GM12878 (cell line): ENCODE measurements at regions not wholly inside any gene's neighbourhood (a gene's known extent, or its start where the extent isn't known, plus 50 kb on each side); places are given as distances from the start of the nearest gene placed in this dataset.

Source experiments
- ATAC-seq: fragments of 200-7000 bp; cut with Tn5 transposase; 3 replicates; pipeline ENCODE4 v1.9.1; 2020; ENCODE audit warnings: mild to moderate bottlenecking, moderate library complexity
- BruUV-seq: library from RNA; stranded (reverse); fragments of 400-500 nt; replicated peaks from 2 replicates; lab custom pipeline; 2021; lab: Mats Ljungman, UMichigan
- CTCF ChIA-PET: fragments of 300-600 bp; sonication (Branson Sonifier 250); formaldehyde crosslinking; extraction: SDS; loops from one replicate; lab custom pipeline; 2021; ENCODE audit warnings: inconsistent platforms; lab: Yijun Ruan, JAX
- POLR2A ChIA-PET: fragments of 350-600 bp; formaldehyde crosslinking; extraction: SDS; loops from one replicate; lab custom pipeline; 2021; ENCODE audit warnings: inconsistent platforms; lab: Charles Lee
- RAD21 ChIA-PET: fragments of 300-600 bp; sonication (Branson Sonifier 250); formaldehyde crosslinking; loops from one replicate; lab custom pipeline; 2023; ENCODE audit warnings: antibody characterized with exemption; ENCODE audit not compliant: unreplicated experiment; lab: Charles Lee
- SMC1A ChIA-PET: fragments of 300-600 bp; sonication (Branson Sonifier 250); formaldehyde crosslinking; loops from one replicate; lab custom pipeline; 2023; ENCODE audit not compliant: unreplicated experiment, uncharacterized antibody; lab: Charles Lee
- DNase-seq: peaks from one replicate; pipeline ENCODE4 v3.0.0-alpha.2; 2011; ENCODE audit warnings: low read depth, low spot score
- FAIRE-seq: peaks from 3 replicates; lab custom pipeline; 2011; peaks lifted over from hg19 to GRCh38; lab: Jason Lieb, UNC
- H2AFZ ChIP-seq: 2 replicates; pipeline ENCODE4 v1.6.0; 2011; ENCODE audit warnings: low read depth, low read length, control low read depth; ENCODE audit not compliant: control insufficient read depth
- H3K27ac ChIP-seq: 2 replicates; pipeline ENCODE4 v1.5.1; 2011; ENCODE audit warnings: control low read depth; ENCODE audit not compliant: control insufficient read depth, insufficient read depth
- H3K27me3 ChIP-seq, 2 experiments: replicated peaks in 1 of 2; 2 replicates each; pipeline versions ENCODE4 v1.6.0 to v1.6.1; 2011; ENCODE audit warnings: low read length in 1 of 2; ENCODE audit not compliant: control insufficient read depth in 2 of 2, insufficient read depth in 2 of 2
- H3K36me3 ChIP-seq, 2 experiments: 2 replicates each; pipeline ENCODE4 v1.5.1; 2011; ENCODE audit warnings: low read length in 1 of 2; ENCODE audit not compliant: control insufficient read depth in 2 of 2, insufficient read depth in 2 of 2
- H3K4me1 ChIP-seq: 2 replicates; pipeline ENCODE4 v1.6.1; 2011; ENCODE audit warnings: mild to moderate bottlenecking, low read length, moderate library complexity, mixed read lengths; ENCODE audit not compliant: control insufficient read depth, insufficient read depth
- H3K4me2 ChIP-seq: 2 replicates; pipeline ENCODE4 v1.6.0; 2011; ENCODE audit warnings: control low read depth; ENCODE audit not compliant: control insufficient read depth, insufficient read depth
- H3K4me3 ChIP-seq: fragments of 200-600 bp; sonication (generic); 2 replicates; pipeline ENCODE4 v1.5.1; 2016
- H3K79me2 ChIP-seq: 2 replicates; pipeline ENCODE4 v1.6.0; 2011; ENCODE audit warnings: low read length; ENCODE audit not compliant: control insufficient read depth, insufficient read depth
- H3K9ac ChIP-seq: 2 replicates; pipeline ENCODE4 v1.8.0; 2011; ENCODE audit warnings: low read length, control low read depth, mixed read lengths; ENCODE audit not compliant: control insufficient read depth, insufficient read depth
- H3K9me3 ChIP-seq: replicated peaks from 3 replicates; pipeline ENCODE4 v1.5.1; 2011; ENCODE audit warnings: mild to moderate bottlenecking, low read length; ENCODE audit not compliant: control insufficient read depth, insufficient read depth
- H4K20me1 ChIP-seq: 2 replicates; pipeline ENCODE4 v1.6.0; 2011; ENCODE audit not compliant: control insufficient read depth, insufficient read depth
- BACH1 ChIP-seq: fragments of 450-650 bp; IDR thresholded peaks from 2 replicates; pipeline ENCODE4 v1.6.1; 2017; ENCODE audit warnings: mild to moderate bottlenecking, borderline replicate concordance
- BMI1 ChIP-seq: fragments of 450-650 bp; IDR thresholded peaks from 2 replicates; pipeline ENCODE4 v1.6.1; 2016; ENCODE audit warnings: mild to moderate bottlenecking, moderate library complexity, borderline replicate concordance
- CBFB ChIP-seq: IDR thresholded peaks from 2 replicates; pipeline ENCODE4 v1.6.1; 2016; ENCODE audit warnings: antibody characterized with exemption, low read depth
- CUX1 ChIP-seq: IDR thresholded peaks from 2 replicates; pipeline ENCODE4 v1.6.1; 2012; ENCODE audit warnings: improper control_type of control experiment, low read depth, low read length; ENCODE audit not compliant: insufficient replicate concordance
- EGR1 ChIP-seq, 2 experiments: IDR thresholded peaks; 1 replicate in 1 of 2; 2 replicates in 1 of 2; pipeline ENCODE4 v1.6.1; 2011 to 2012; ENCODE audit warnings: low read depth in 2 of 2, low read length in 2 of 2, borderline replicate concordance in 1 of 2, mild to moderate bottlenecking in 1 of 2, moderate library complexity in 1 of 2
- EZH2 ChIP-seq: IDR thresholded peaks from 2 replicates; pipeline ENCODE4 v1.6.1; 2012; ENCODE audit warnings: low read depth, mild to moderate bottlenecking, control low read depth, inconsistent platforms, low read length, borderline replicate concordance; ENCODE audit not compliant: control insufficient read depth
- IKZF2 ChIP-seq, 2 experiments: fragments of 450-650 bp; IDR thresholded peaks; 2 replicates each; pipeline ENCODE4 v1.6.1; 2017; ENCODE audit warnings: mild to moderate bottlenecking in 2 of 2, moderate library complexity in 2 of 2
- MEF2B ChIP-seq: fragments of 450-650 bp; IDR thresholded peaks from 2 replicates; pipeline ENCODE4 v1.6.1; 2018; ENCODE audit warnings: mild to moderate bottlenecking, moderate library complexity; ENCODE audit not compliant: partially characterized antibody, poor library complexity, severe bottlenecking
- MTA3 ChIP-seq: IDR thresholded peaks from 2 replicates; pipeline ENCODE4 v1.6.1; 2012; ENCODE audit warnings: low read length, inconsistent platforms, borderline replicate concordance
- NR2F1 ChIP-seq: fragments of 450-650 bp; conservative IDR thresholded peaks from 2 replicates; pipeline ENCODE4 v1.6.1; 2017; ENCODE audit warnings: mild to moderate bottlenecking
- POLR2AphosphoS2 ChIP-seq: IDR thresholded peaks from 2 replicates; pipeline ENCODE4 v1.6.1; 2011; ENCODE audit warnings: low read depth, mild to moderate bottlenecking, low read length, improper control_type of control experiment, moderate library complexity
- RAD51 ChIP-seq: fragments of 450-650 bp; IDR thresholded peaks from 2 replicates; pipeline ENCODE4 v1.6.1; 2016; ENCODE audit warnings: moderate library complexity, mild to moderate bottlenecking, inconsistent platforms
- STAT3 ChIP-seq: IDR thresholded peaks from 2 replicates; pipeline ENCODE4 v1.6.1; 2011; ENCODE audit warnings: low read depth, low read length, improper control_type of control experiment
- TCF12 ChIP-seq: IDR thresholded peaks from 2 replicates; pipeline ENCODE4 v1.6.1; 2011; ENCODE audit warnings: low read depth, mild to moderate bottlenecking, low read length
- WGBS: methylation state at CpG from one replicate; pipeline ENCODE4 v1.1.6; 2016; ENCODE audit warnings: low lambda C conversion rate; ENCODE audit not compliant: insufficient replicate concordance, insufficient coverage; ENCODE audit errors: missing lambda C conversion rate; 5-methylcytosine and 5-hydroxymethylcytosine counted together
- in situ Hi-C: fragments of 300-500 bp; cut with MboI; formaldehyde crosslinking; loops from 9 replicates; pipeline ENCODE4 v1.14.3; 2018; ENCODE audit warnings: mixed read lengths
- intact Hi-C: fragments of 100-400 bp; cut with micrococcal nuclease; formaldehyde crosslinking; loops from one replicate; pipeline ENCODE4 v1.14.2; 2022; ENCODE audit not compliant: unreplicated experiment
- TF ChIP-seq, protein P1 (sequence below): fragments of 450-650 bp; formaldehyde crosslinking; IDR thresholded peaks from 2 replicates; pipeline ENCODE4 v1.4.0; 2020; ENCODE audit warnings: mild to moderate bottlenecking, moderate library complexity
- TF ChIP-seq, protein P2 (sequence below): IDR thresholded peaks from 2 replicates; pipeline ENCODE4 v1.6.1; 2011; ENCODE audit warnings: low read depth, mild to moderate bottlenecking, low read length, moderate library complexity, borderline replicate concordance; ENCODE audit errors: extremely low read depth

GRCh38 chr3:159764490-159765029, 224.1 kb upstream of the IL12A start:
- ChIA-PET CTCF (no interaction called here), SMC1A (no interaction called here), RAD21 (no interaction called here), POLR2A (no interaction called here)
- Histone ChIP-seq H3K4me1 (no peaks in the 10 kb centered on the region; the same call in none of the 2 replicates), H3K9me3 (no peaks in the 10 kb centered on the region), H3K27me3 (peaks cover 20 to 34% of the 10 kb centered on the region in 2 experiments), H3K27ac (no peak overlapping the region), H3K4me2 (peak overlapping the region; percentile 69), H3K9ac (no peak overlapping the region), H3K36me3 (no peaks in the 10 kb centered on the region), H4K20me1 (no peaks in the 10 kb centered on the region), H2AFZ (no peak overlapping the region), H3K4me3 (peak overlapping the region; percentile 57; the same call in 1 of the 2 replicates), H3K79me2 (no peaks in the 10 kb centered on the region)
- no TSS peak for BruUV-seq
- 10% methylated on average over 40 of the region's 51 CpGs for WGBS
- DNase-seq (no peak), FAIRE-seq (no peak), ATAC-seq (no peak)
- in situ Hi-C loops: no loop called here
- intact Hi-C loops: no loop called here
- TF ChIP-seq POLR2AphosphoS2 (no peak), CUX1 (no peak), EZH2 (no peak), MTA3 (no peak), BMI1 (no peak), TCF12 (no peak), NR2F1 (no peak), BACH1 (no peak), EGR1 (IDR thresholded peaks at IDR 0.05; ENCODE audit: borderline replicate concordance in 1 of 2, low read depth in 2 of 2, low read length in 2 of 2) (no peak), CBFB (no peak), MEF2B (no peak), STAT3 (no peak), RAD51 (no peak), IKZF2 (IDR thresholded peaks at IDR 0.05) (no peak)
- TF ChIP-seq, protein P1, sequence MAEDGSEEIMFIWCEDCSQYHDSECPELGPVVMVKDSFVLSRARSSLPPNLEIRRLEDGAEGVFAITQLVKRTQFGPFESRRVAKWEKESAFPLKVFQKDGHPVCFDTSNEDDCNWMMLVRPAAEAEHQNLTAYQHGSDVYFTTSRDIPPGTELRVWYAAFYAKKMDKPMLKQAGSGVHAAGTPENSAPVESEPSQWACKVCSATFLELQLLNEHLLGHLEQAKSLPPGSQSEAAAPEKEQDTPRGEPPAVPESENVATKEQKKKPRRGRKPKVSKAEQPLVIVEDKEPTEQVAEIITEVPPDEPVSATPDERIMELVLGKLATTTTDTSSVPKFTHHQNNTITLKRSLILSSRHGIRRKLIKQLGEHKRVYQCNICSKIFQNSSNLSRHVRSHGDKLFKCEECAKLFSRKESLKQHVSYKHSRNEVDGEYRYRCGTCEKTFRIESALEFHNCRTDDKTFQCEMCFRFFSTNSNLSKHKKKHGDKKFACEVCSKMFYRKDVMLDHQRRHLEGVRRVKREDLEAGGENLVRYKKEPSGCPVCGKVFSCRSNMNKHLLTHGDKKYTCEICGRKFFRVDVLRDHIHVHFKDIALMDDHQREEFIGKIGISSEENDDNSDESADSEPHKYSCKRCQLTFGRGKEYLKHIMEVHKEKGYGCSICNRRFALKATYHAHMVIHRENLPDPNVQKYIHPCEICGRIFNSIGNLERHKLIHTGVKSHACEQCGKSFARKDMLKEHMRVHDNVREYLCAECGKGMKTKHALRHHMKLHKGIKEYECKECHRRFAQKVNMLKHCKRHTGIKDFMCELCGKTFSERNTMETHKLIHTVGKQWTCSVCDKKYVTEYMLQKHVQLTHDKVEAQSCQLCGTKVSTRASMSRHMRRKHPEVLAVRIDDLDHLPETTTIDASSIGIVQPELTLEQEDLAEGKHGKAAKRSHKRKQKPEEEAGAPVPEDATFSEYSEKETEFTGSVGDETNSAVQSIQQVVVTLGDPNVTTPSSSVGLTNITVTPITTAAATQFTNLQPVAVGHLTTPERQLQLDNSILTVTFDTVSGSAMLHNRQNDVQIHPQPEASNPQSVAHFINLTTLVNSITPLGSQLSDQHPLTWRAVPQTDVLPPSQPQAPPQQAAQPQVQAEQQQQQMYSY (CRISPR knock-in tag): no peak
- TF ChIP-seq, protein P2, sequence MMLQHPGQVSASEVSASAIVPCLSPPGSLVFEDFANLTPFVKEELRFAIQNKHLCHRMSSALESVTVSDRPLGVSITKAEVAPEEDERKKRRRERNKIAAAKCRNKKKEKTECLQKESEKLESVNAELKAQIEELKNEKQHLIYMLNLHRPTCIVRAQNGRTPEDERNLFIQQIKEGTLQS: no peak
